ENCODE measurements at regions not wholly inside any gene's neighbourhood (a gene's known extent, or its start where the extent isn't known, plus 50 kb on each side); places are given as distances from the start of the nearest gene placed in this dataset.

- no peak for DNase-seq (ENCODE audit: low spot score in 2 of 2)
Observed at GRCh38 chr6:104648347-104648746, 211.4 kb downstream of the HACE1 start.

GRCh38 chr6:104644848-104645247 lies 214.9 kb downstream of the HACE1 start:
- Histone ChIP-seq H3K9me3 (no peaks in the 10 kb centered on the region), H3K36me3 (no peaks in the 10 kb centered on the region), H3K4me3 (no peak overlapping the region), H3K27me3 (no peaks in the 10 kb centered on the region), H3K4me1 (peaks cover 10% of the 10 kb centered on the region), H3K27ac (no peak overlapping the region)
- 67% methylated on average over 1 of the region's 1 CpG for WGBS
- no peak for DNase-seq (ENCODE audit: low spot score in 2 of 2)
- TF ChIP-seq POLR2AphosphoS5 (IDR thresholded peaks at IDR 0.05) = no peak
- TF ChIP-seq EP300 (IDR thresholded peaks at IDR 0.05) = no peak
- no peak for TF ChIP-seq CTCF (IDR thresholded peaks at IDR 0.05)
- TF ChIP-seq POLR2A (IDR thresholded peaks at IDR 0.05) = no peak

More at GRCh38 chr6:104648347-104648746, 211.4 kb downstream of the HACE1 start:
- TF ChIP-seq POLR2AphosphoS5 (IDR thresholded peaks at IDR 0.05) (no peak), EP300 (IDR thresholded peaks at IDR 0.05) (no peak), CTCF (IDR thresholded peaks at IDR 0.05) (no peak), POLR2A (IDR thresholded peaks at IDR 0.05) (no peak)
- Histone ChIP-seq H3K4me1 (no peaks in the 10 kb centered on the region), H3K27ac (no peak overlapping the region), H3K9me3 (no peaks in the 10 kb centered on the region), H3K27me3 (no peaks in the 10 kb centered on the region), H3K36me3 (no peaks in the 10 kb centered on the region), H3K4me3 (no peak overlapping the region)
- 88% methylated on average over 1 of the region's 1 CpG for WGBS

GRCh38 chr6:104642871-104643270 lies 216.8 kb downstream of the HACE1 start:
- Histone ChIP-seq H3K27me3 (no peaks in the 10 kb centered on the region), H3K36me3 (no peaks in the 10 kb centered on the region), H3K27ac (no peak overlapping the region), H3K4me1 (peaks cover 21% of the 10 kb centered on the region), H3K4me3 (no peak overlapping the region), H3K9me3 (no peaks in the 10 kb centered on the region)
- DNase-seq (ENCODE audit: low spot score in 2 of 2) = no peak
- WGBS = 69% methylated on average over 2 of the region's 2 CpGs
- TF ChIP-seq EP300 (IDR thresholded peaks at IDR 0.05) (no peak), POLR2A (IDR thresholded peaks at IDR 0.05) (no peak), CTCF (IDR thresholded peaks at IDR 0.05) (no peak), POLR2AphosphoS5 (IDR thresholded peaks at IDR 0.05) (no peak)

GRCh38 chr6:104640761-104641160 lies 219.0 kb downstream of the HACE1 start:
- no peaks in the 10 kb centered on the region for H3K36me3 ChIP-seq
- no peak overlapping the region for H3K27ac ChIP-seq
- DNase-seq (ENCODE audit: low spot score in 2 of 2) = no peak
- no peaks in the 10 kb centered on the region for H3K27me3 ChIP-seq
- no peak overlapping the region for H3K4me3 ChIP-seq
- H3K9me3 ChIP-seq = no peaks in the 10 kb centered on the region
- WGBS = 76% methylated on average over 6 of the region's 6 CpGs
- peaks cover 21% of the 10 kb centered on the region for H3K4me1 ChIP-seq
- TF ChIP-seq POLR2AphosphoS5 (IDR thresholded peaks at IDR 0.05) (no peak), EP300 (IDR thresholded peaks at IDR 0.05) (no peak), POLR2A (IDR thresholded peaks at IDR 0.05) (no peak), CTCF (IDR thresholded peaks at IDR 0.05) (no peak)

GRCh38 chr6:104640150-104640700 lies 219.5 kb downstream of the HACE1 start:
- TF ChIP-seq CTCF (IDR thresholded peaks at IDR 0.05) = no peak
- TF ChIP-seq POLR2AphosphoS5 (IDR thresholded peaks at IDR 0.05) = no peak
- TF ChIP-seq EP300 (IDR thresholded peaks at IDR 0.05) = no peak
- no peak for TF ChIP-seq POLR2A (IDR thresholded peaks at IDR 0.05)
- H3K4me1 ChIP-seq = peaks cover 21% of the 10 kb centered on the region

More at GRCh38 chr6:104640150-104640700, 219.5 kb downstream of the HACE1 start:
- no peak for DNase-seq (ENCODE audit: low spot score in 2 of 2)
- Histone ChIP-seq H3K9me3 (no peaks in the 10 kb centered on the region), H3K27me3 (no peaks in the 10 kb centered on the region), H3K36me3 (no peaks in the 10 kb centered on the region), H3K4me3 (no peak overlapping the region), H3K27ac (peak overlapping the region; percentile 77)
- whole genome bisulfite sequencing = 50% methylated on average over 5 of the region's 5 CpGs
